ENCODE measurements at regions not wholly inside any gene's neighbourhood (a gene's known extent, or its start where the extent isn't known, plus 50 kb on each side); places are given as distances from the start of the nearest gene placed in this dataset.

- DNase-seq (ENCODE audit: low read depth in 4 of 4, low spot score in 2 of 4), result no peak
These were observed 547.3 kb upstream of the ZNF608 start for GRCh38 chr5:125293726-125294125.

DNA sequence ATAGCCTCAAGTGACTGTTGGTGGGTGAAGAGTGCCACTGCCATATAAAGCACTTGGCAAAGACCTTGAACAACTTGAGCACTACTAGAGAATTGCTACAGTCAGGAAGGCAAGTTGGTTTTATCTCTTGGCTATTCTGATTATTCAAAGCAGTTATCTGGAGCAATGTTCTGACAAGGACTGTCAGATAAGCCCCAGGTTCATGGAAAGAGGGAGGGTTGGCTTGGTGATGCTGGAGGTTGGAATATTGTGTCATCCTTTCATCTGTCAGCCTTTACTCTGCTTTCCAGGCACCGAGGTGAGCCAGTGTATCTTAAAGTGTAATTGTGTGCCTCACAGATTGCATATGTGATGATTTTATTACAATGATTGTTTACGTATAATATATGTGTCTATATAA, 548.4 kb upstream of the ZNF608 start:
- no peak for DNase-seq (ENCODE audit: low read depth in 4 of 4, low spot score in 2 of 4)

DNA sequence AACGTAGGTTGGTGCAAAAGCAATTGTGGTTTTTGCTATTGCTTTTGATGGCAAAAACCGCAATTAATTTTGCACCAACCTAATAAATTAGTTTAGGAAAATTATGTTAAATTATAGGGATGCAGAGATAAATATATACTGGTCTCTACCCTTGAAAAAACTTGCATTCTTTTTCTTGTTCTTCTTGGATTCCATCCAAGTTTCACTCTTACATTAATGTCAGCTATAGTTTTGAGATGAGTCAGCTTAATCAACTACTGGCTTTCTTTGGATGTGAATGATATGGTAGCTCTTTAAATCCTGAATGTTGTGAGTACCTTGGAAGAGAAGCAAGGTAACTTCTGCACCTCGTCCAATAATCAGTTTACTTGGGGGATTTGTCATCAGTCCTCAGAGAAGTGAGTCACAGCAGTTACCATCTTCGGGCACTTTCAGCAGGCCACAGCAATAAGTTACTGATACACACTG, 549.0 kb upstream of the ZNF608 start:
- DNase-seq (ENCODE audit: low read depth in 4 of 4, low spot score in 2 of 4), result no peak

- no peak for DNase-seq (ENCODE audit: low read depth in 4 of 4, low spot score in 2 of 4)
These were observed 551.8 kb upstream of the ZNF608 start for GRCh38 chr5:125298258-125298657.

DNA sequence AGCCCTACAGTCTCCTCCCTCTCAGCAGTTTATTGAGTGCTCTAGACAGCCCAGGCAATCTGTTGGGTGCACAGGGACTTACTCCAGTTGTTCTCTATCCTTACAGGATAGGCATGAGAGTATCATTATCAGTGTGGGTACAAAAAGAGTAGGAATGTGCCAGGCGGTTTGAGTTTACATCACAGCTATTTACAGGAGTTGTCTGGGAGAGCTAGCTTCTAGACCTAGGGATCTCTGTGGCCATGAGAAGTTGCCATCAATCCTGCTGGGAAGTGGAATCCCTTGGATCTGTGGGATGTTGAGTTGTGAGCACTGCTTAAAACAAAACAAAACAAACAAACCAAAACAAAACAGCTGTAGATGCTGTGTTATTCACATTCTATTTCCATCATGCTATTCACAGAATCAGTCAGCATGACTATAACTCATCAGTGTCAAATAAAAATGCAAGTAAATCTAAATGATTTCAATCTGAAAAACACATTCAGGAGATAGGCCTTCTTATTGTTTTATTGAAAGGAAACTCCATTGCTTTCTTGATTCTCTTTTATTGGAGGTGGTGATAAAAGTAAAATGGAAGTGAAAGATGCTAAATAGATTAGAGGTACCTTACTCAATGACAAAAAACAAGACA, 552.4 kb upstream of the ZNF608 start:
- DNase-seq (ENCODE audit: low read depth in 4 of 4, low spot score in 2 of 4), result no peak

GRCh38 chr5:125301711-125302110, 555.3 kb upstream of the ZNF608 start:
- DNase-seq (ENCODE audit: low read depth in 4 of 4, low spot score in 2 of 4), result no peak

GRCh38 chr5:125302577-125302976, 556.1 kb upstream of the ZNF608 start:
- DNase-seq (ENCODE audit: low read depth in 4 of 4, low spot score in 2 of 4), result no peak

GRCh38 chr5:125306741-125307140, 560.3 kb upstream of the ZNF608 start:
- DNase-seq (ENCODE audit: low read depth in 4 of 4, low spot score in 2 of 4), result no peak

DNA sequence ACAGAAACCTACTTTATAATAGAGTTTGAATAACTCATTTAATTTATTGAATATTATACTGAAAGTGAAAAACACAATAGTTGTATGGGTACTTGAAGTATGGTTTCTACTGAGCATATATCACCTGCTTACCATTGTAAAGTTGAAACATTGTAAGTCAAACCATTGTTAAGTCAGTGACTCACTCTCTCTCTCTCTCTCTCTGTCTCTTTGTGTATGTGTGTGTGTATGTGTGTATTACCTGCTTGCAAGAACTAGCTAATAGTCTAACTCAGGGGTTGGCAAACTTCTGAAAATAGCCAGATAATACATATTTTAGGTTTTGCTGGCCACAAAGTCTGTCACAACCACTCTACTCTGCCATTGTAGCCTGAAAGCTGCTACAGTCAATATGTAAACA, 564.3 kb upstream of the ZNF608 start:
- no peak for DNase-seq (ENCODE audit: low read depth in 4 of 4, low spot score in 2 of 4)

GRCh38 chr5:125311743-125312142, 565.3 kb upstream of the ZNF608 start:
- no peak for DNase-seq (ENCODE audit: low read depth in 4 of 4, low spot score in 2 of 4)

DNA sequence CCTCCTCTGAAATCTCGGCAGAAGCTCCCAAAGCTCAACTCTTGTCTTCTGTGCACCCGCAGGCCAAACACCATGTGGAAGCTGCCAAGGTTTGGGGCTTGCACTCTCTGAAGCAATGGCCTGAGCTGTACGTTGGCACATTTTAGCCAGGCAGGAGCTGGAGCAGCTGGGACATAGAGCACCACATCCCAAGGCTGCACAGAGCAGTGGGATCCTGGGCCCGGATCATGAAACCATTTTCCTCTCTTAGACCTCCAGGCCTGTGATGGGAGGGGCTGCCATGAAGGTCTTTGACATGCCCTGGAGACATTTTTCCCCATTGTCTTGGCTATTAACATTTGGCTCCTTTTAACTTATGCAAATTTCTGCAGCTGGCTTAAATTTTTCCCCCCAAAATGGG, 567.1 kb upstream of the ZNF608 start:
- DNase-seq (ENCODE audit: low read depth in 4 of 4, low spot score in 2 of 4), result no peak

GRCh38 chr5:125315306-125315705, 568.9 kb upstream of the ZNF608 start:
- no peak for DNase-seq (ENCODE audit: low read depth in 4 of 4, low spot score in 2 of 4)

DNA sequence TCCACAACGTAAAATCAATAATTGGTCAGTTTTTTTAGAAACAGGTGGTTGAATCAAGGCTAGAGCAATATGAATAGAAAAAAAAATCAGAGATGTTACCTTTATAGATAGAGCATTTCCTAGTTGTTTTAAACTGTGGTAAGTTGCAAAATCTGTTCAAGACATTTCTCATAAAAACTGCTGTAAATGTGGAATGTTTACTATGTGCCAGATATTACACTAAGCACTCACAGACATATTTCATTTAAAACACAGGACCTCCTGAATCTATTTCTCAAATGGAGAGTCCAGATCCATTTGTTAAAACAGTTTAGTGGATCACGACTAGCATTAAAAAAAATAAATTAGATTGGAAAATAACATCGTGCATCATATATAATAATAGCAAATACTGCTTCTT, 570.0 kb upstream of the ZNF608 start:
- no peak for DNase-seq (ENCODE audit: low read depth in 4 of 4, low spot score in 2 of 4)

DNA sequence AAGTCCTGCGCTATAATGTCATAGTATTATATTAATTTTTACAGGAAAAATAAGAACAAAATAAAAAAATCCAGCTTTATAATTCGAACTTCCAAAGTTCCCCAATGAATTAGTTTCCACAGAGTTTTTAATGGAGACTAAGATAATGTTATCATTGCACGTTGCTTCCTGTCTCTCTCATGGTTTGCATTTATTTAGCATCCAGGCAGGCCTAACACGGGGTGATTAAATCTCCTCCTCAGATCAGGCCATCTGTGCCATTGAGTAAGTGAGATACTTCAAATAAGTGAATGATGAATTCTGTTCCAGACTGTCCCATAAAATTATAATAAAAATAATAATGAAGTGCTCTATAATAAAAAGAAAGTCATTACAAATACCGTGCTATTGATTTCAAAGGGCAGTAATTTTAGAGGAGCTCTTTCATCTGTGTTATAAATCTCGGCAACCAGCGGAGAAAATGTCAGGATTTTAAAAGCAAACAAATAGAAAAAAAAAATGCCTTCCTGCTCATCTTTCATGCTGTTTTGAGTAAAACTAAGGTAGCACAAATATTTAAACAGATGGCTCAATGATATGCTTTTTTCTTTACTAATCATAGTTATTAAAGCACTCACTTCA, 570.6 kb upstream of the ZNF608 start:
- no peak for DNase-seq (ENCODE audit: low read depth in 4 of 4, low spot score in 2 of 4)

GRCh38 chr5:125317536-125317995, 571.1 kb upstream of the ZNF608 start:
- DNase-seq (ENCODE audit: low read depth in 4 of 4, low spot score in 2 of 4), result no peak

DNA sequence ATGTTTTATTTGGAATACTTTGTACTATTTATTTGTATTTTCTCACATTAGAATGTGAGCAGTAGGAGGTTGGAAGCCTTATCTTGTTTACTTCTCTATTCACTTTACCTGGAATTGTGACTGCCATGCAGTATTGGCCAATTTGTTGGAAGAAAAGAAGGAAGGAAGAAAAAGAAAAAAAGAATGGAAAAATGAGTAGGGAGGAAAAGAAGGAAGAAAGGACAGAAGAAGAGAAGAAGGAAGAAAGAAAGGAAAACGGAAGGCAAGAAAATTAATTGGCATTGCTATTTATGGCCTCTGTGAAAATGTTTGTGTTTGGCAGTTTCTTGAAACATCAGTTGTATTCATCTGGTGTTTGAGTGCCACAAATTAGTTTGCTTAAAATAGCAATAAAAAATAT, 575.2 kb upstream of the ZNF608 start:
- no peak for DNase-seq (ENCODE audit: low read depth in 4 of 4, low spot score in 2 of 4)

- DNase-seq (ENCODE audit: low read depth in 4 of 4, low spot score in 2 of 4), result no peak
These were observed 577.2 kb upstream of the ZNF608 start for GRCh38 chr5:125323613-125324012.

- no peak for DNase-seq (ENCODE audit: low read depth in 4 of 4, low spot score in 2 of 4)
These were observed 579.2 kb upstream of the ZNF608 start for GRCh38 chr5:125325488-125326149.

- DNase-seq (ENCODE audit: low read depth in 4 of 4, low spot score in 2 of 4), result no peak
These were observed 579.7 kb upstream of the ZNF608 start for GRCh38 chr5:125326150-125326510.

DNA sequence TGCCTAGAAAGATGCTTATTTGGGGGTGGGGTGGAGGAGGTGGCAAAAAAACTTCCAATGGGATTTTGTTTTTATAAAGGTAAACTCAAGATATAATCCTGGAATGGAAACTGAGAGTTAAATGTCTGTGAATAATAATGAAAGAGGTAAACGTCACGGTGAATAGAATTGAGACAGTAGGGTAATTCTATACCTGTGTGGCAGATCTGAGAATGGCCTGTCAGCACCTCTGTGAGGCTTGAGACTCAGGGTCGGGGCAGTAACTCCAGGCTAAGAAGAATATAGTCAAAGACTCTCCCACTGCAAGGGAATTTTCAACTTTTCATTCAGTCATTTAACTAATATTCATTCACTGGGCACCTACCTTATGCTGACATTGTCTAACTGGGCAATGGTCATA, 581.2 kb upstream of the ZNF608 start:
- no peak for DNase-seq (ENCODE audit: low read depth in 4 of 4, low spot score in 2 of 4)

- DNase-seq (ENCODE audit: low read depth in 4 of 4, low spot score in 2 of 4), result no peak
These were observed 585.7 kb upstream of the ZNF608 start for GRCh38 chr5:125331987-125332598.

GRCh38 chr5:125333416-125333815, 587.0 kb upstream of the ZNF608 start:
- DNase-seq (ENCODE audit: low read depth in 4 of 4, low spot score in 2 of 4), result no peak
